ENCODE measurements at regions not wholly inside any gene's neighbourhood (a gene's known extent, or its start where the extent isn't known, plus 50 kb on each side); places are given as distances from the start of the nearest gene placed in this dataset.

GRCh38 chr2:21415234-21415633, 291.5 kb downstream of the TDRD15 start:
- intact Hi-C loops (cut with DNase I) = no loop called here

GRCh38 chr2:21416226-21416625, 292.5 kb downstream of the TDRD15 start:
- no peak overlapping the region for H3K4me3 ChIP-seq
- no peak overlapping the region for H3K27ac ChIP-seq
- intact Hi-C loops (cut with DNase I) = no loop called here
- no peaks in the 10 kb centered on the region for H3K27me3 ChIP-seq
- TF ChIP-seq CTCF (IDR thresholded peaks at IDR 0.05) = no peak
- H3K9me3 ChIP-seq = no peaks in the 10 kb centered on the region
- no peaks in the 10 kb centered on the region for H3K4me1 ChIP-seq
- H3K36me3 ChIP-seq = no peaks in the 10 kb centered on the region
- ATAC-seq = no peak
- no peak for DNase-seq

More at GRCh38 chr2:21415234-21415633, 291.5 kb downstream of the TDRD15 start:
- Histone ChIP-seq H3K4me1 (no peaks in the 10 kb centered on the region), H3K27ac (no peak overlapping the region), H3K4me3 (no peak overlapping the region), H3K9me3 (no peaks in the 10 kb centered on the region), H3K36me3 (no peaks in the 10 kb centered on the region), H3K27me3 (no peaks in the 10 kb centered on the region)
- ATAC-seq (no peak), DNase-seq (no peak)
- no peak for TF ChIP-seq CTCF (IDR thresholded peaks at IDR 0.05)

- H3K27me3 ChIP-seq = no peaks in the 10 kb centered on the region
- ATAC-seq (no peak), DNase-seq (no peak)
- no peaks in the 10 kb centered on the region for H3K4me1 ChIP-seq
- intact Hi-C loops (cut with DNase I) = no loop called here
- no peak overlapping the region for H3K4me3 ChIP-seq
- TF ChIP-seq CTCF (IDR thresholded peaks at IDR 0.05) = no peak
- no peaks in the 10 kb centered on the region for H3K36me3 ChIP-seq
- peaks cover 0 to 3% of the 10 kb centered on the region in 2 donors for H3K9me3 ChIP-seq
- H3K27ac ChIP-seq = no peak overlapping the region
These were observed 294.7 kb downstream of the TDRD15 start for GRCh38 chr2:21418456-21418855.

- H3K4me3 ChIP-seq = no peak overlapping the region
- no peak for ATAC-seq
- H3K9me3 ChIP-seq = peaks cover 0 to 3% of the 10 kb centered on the region in 2 donors
- no peak overlapping the region for H3K27ac ChIP-seq
- no peak for DNase-seq
- no peaks in the 10 kb centered on the region for H3K36me3 ChIP-seq
- intact Hi-C loops (cut with DNase I) = no loop called here
- TF ChIP-seq CTCF (IDR thresholded peaks at IDR 0.05) = no peak
- no peaks in the 10 kb centered on the region for H3K4me1 ChIP-seq
- H3K27me3 ChIP-seq = no peaks in the 10 kb centered on the region
These were observed 297.0 kb downstream of the TDRD15 start for GRCh38 chr2:21420553-21421335.

GRCh38 chr2:21422050-21422449, 298.3 kb downstream of the TDRD15 start:
- ATAC-seq (peak; percentile 73), DNase-seq (peak in 1 of 4 donors; percentile 71)
- no peaks in the 10 kb centered on the region for H3K27me3 ChIP-seq
- H3K27ac ChIP-seq = no peak overlapping the region
- no peaks in the 10 kb centered on the region for H3K36me3 ChIP-seq
- intact Hi-C loops (cut with DNase I) = no loop called here
- no peak overlapping the region for H3K4me3 ChIP-seq
- H3K9me3 ChIP-seq = peaks cover 0 to 3% of the 10 kb centered on the region in 2 donors
- no peaks in the 10 kb centered on the region for H3K4me1 ChIP-seq
- peak; percentile 8 to 19 for TF ChIP-seq CTCF (IDR thresholded peaks at IDR 0.05)
